GM19463 (cell line): ENCODE measurements at regions not wholly inside any gene's neighbourhood (a gene's known extent, or its start where the extent isn't known, plus 50 kb on each side); places are given as distances from the start of the nearest gene placed in this dataset.
A peak's percentile ranks its signal among the peaks of the same experiment; 100 is the strongest.

Experiments used
- ATAC-seq: cut with Tn5 transposase; IDR thresholded peaks from one replicate; pipeline ENCODE4 v1.9.1; 2021; ENCODE audit warnings: mild to moderate bottlenecking, moderate library complexity; ENCODE audit not compliant: unreplicated experiment

GRCh38 chr7:50174948-50175347, 81.9 kb upstream of the ZPBP start:
- ATAC-seq = no peak

GRCh38 chr7:50166997-50167965, 74.2 kb upstream of the ZPBP start:
- peak; percentile 64 for ATAC-seq

- no peak for ATAC-seq
Observed at GRCh38 chr7:50164559-50165170, 71.6 kb upstream of the ZPBP start.

- ATAC-seq = no peak
Observed at GRCh38 chr7:50160206-50160605, 67.2 kb upstream of the ZPBP start.

- ATAC-seq = no peak
Observed at GRCh38 chr7:50159154-50159553, 66.1 kb upstream of the ZPBP start.

GRCh38 chr7:50156706-50157105, 63.7 kb upstream of the ZPBP start:
- no peak for ATAC-seq

- no peak for ATAC-seq
Observed at GRCh38 chr7:50156163-50156562, 63.1 kb upstream of the ZPBP start.

GRCh38 chr7:50155755-50156154, 62.7 kb upstream of the ZPBP start:
- ATAC-seq = no peak

- no peak for ATAC-seq
Observed at GRCh38 chr7:50153995-50154394, 60.9 kb upstream of the ZPBP start.

GRCh38 chr7:50153148-50153547, 60.1 kb upstream of the ZPBP start:
- peak; percentile 32 for ATAC-seq

- no peak for ATAC-seq
Observed at GRCh38 chr7:50152486-50152885, 59.4 kb upstream of the ZPBP start.

- no peak for ATAC-seq
Observed at GRCh38 chr7:50151661-50152060, 58.6 kb upstream of the ZPBP start.

- no peak for ATAC-seq
Observed at GRCh38 chr7:50151001-50151400, 58.0 kb upstream of the ZPBP start.

GRCh38 chr7:50149369-50149768, 56.3 kb upstream of the ZPBP start:
- no peak for ATAC-seq

GRCh38 chr7:50147951-50148808, 55.1 kb upstream of the ZPBP start:
- ATAC-seq = peak; percentile 40

GRCh38 chr7:50146692-50147091, 53.6 kb upstream of the ZPBP start:
- no peak for ATAC-seq

GRCh38 chr7:50145801-50146338, 52.8 kb upstream of the ZPBP start:
- peak; percentile 49 for ATAC-seq

- ATAC-seq = no peak
Observed at GRCh38 chr7:50145226-50145625, 52.2 kb upstream of the ZPBP start.
